CD14-positive monocyte (primary cell): ENCODE measurements at regions not wholly inside any gene's neighbourhood (a gene's known extent, or its start where the extent isn't known, plus 50 kb on each side); places are given as distances from the start of the nearest gene placed in this dataset.

Experiments used
- DNase-seq, 3 donors: peaks; one replicate each; pipeline ENCODE4 v3.0.0-alpha.2; 2011 to 2022
- H2AFZ ChIP-seq: 2 replicates; pipeline ENCODE4 v1.6.0; 2012; ENCODE audit warnings: mild to moderate bottlenecking, low read depth, low read length, inconsistent platforms; ENCODE audit not compliant: insufficient read depth, poor library complexity, severe bottlenecking
- H3K27ac ChIP-seq, 2 donors: 1 replicate in 1 of 2; 2 replicates in 1 of 2; pipeline ENCODE4 v1.5.1; 2012 to 2013; ENCODE audit warnings: low read length in 2 of 2, control low read depth in 1 of 2, inconsistent platforms in 1 of 2, low read depth in 1 of 2, mild to moderate bottlenecking in 1 of 2
- H3K27me3 ChIP-seq, 2 donors: one replicate each; pipeline versions ENCODE4 v1.6.0 to v1.6.1; 2011 to 2013; ENCODE audit warnings: low read length in 2 of 2; ENCODE audit not compliant: control insufficient read depth in 2 of 2, insufficient read depth in 2 of 2
- H3K36me3 ChIP-seq, 2 donors: replicated peaks in 1 of 2; 1 replicate in 1 of 2; 2 replicates in 1 of 2; pipeline versions ENCODE4 v1.5.1 to v1.6.1; 2012 to 2013; ENCODE audit warnings: low read length in 2 of 2, control low read depth in 1 of 2, inconsistent platforms in 1 of 2, mild to moderate bottlenecking in 1 of 2; ENCODE audit not compliant: insufficient read depth in 2 of 2, control insufficient read depth in 1 of 2
- H3K4me1 ChIP-seq, 2 donors: 1 replicate in 1 of 2; 2 replicates in 1 of 2; pipeline versions ENCODE4 v1.5.1 to v1.6.1; 2012 to 2013; ENCODE audit warnings: low read length in 2 of 2, control low read depth in 1 of 2, inconsistent platforms in 1 of 2, mild to moderate bottlenecking in 1 of 2, moderate library complexity in 1 of 2; ENCODE audit not compliant: insufficient read depth in 2 of 2, control insufficient read depth in 1 of 2
- H3K4me2 ChIP-seq: replicated peaks from 2 replicates; pipeline ENCODE3; 2012; ENCODE audit warnings: low read length, moderate library complexity, mild to moderate bottlenecking; ENCODE audit not compliant: poor library complexity, severe bottlenecking; ENCODE audit errors: extremely low read depth
- H3K4me3 ChIP-seq, 3 experiments: fragments of 200-600 bp in 1 of 3; sonication (generic) in 1 of 3; replicated peaks in 1 of 3; 1 replicate in 2 of 3; 2 replicates in 1 of 3; pipeline ENCODE4 v1.5.1; 2011 to 2013; ENCODE audit warnings: low read length in 3 of 3, mild to moderate bottlenecking in 3 of 3, control low read depth in 2 of 3, low read depth in 2 of 3, inconsistent platforms in 1 of 3, moderate library complexity in 1 of 3
- H3K79me2 ChIP-seq: 2 replicates; pipeline ENCODE4 v1.6.0; 2012; ENCODE audit warnings: mild to moderate bottlenecking, control low read depth, inconsistent platforms, low read length, moderate library complexity; ENCODE audit not compliant: insufficient read depth
- H3K9ac ChIP-seq: 2 replicates; pipeline ENCODE4 v1.6.0; 2017; ENCODE audit warnings: low read length, mild to moderate bottlenecking; ENCODE audit not compliant: insufficient read depth, poor library complexity, severe bottlenecking
- H3K9me3 ChIP-seq, 2 donors: replicated peaks in 1 of 2; 1 replicate in 1 of 2; 2 replicates in 1 of 2; pipeline versions ENCODE4 v1.5.1 to v1.6.1; 2012 to 2013; ENCODE audit warnings: low read length in 2 of 2, control low read depth in 1 of 2; ENCODE audit not compliant: control insufficient read depth in 1 of 2, insufficient read depth in 1 of 2
- H4K20me1 ChIP-seq: 2 replicates; pipeline ENCODE4 v1.6.0; 2012; ENCODE audit warnings: mild to moderate bottlenecking, low read length, control low read depth, moderate library complexity; ENCODE audit not compliant: insufficient read depth
- H3K27ac Mint-ChIP-seq, 7 donors: one replicate each; pipeline ENCODE4 v1.8.0; 2020; ENCODE audit warnings: mild to moderate bottlenecking in 7 of 7, mixed read lengths in 7 of 7, moderate library complexity in 6 of 7, inconsistent platforms in 2 of 7
- H3K27me3 Mint-ChIP-seq, 3 donors: one replicate each; pipeline ENCODE4 v1.8.0; 2021 to 2022; ENCODE audit warnings: low read depth in 3 of 3, mild to moderate bottlenecking in 3 of 3, mixed read lengths in 3 of 3, moderate library complexity in 3 of 3, inconsistent platforms in 1 of 3
- H3K36me3 Mint-ChIP-seq, 2 donors: one replicate each; pipeline ENCODE4 v1.8.0; 2020; ENCODE audit warnings: mixed read lengths in 2 of 2, inconsistent platforms in 1 of 2, mild to moderate bottlenecking in 1 of 2
- H3K4me1 Mint-ChIP-seq: one replicate; pipeline ENCODE4 v1.8.0; 2020; ENCODE audit warnings: mild to moderate bottlenecking, mixed read lengths
- H3K4me3 Mint-ChIP-seq, 2 donors: one replicate each; pipeline ENCODE4 v1.8.0; 2020; ENCODE audit warnings: mild to moderate bottlenecking in 2 of 2, mixed read lengths in 2 of 2, moderate library complexity in 1 of 2
- H3K9me3 Mint-ChIP-seq, 7 donors: one replicate each; pipeline ENCODE4 v1.8.0; 2020 to 2022; ENCODE audit warnings: mixed read lengths in 7 of 7, mild to moderate bottlenecking in 6 of 7, moderate library complexity in 6 of 7, inconsistent platforms in 2 of 7
- WGBS: methylation state at CpG from one replicate; pipeline ENCODE4 v1.1.5; 2013; ENCODE audit warnings: missing lambda C conversion rate; ENCODE audit not compliant: insufficient coverage; 5-methylcytosine and 5-hydroxymethylcytosine counted together
- intact Hi-C, 2 donors: fragments of 100-400 bp; cut with micrococcal nuclease; formaldehyde crosslinking; loops; one replicate each; pipeline versions ENCODE4 v1.15.0 to v1.15.1; 2023
- TF ChIP-seq, protein P1 (sequence below): fragments of 200-600 bp; IDR thresholded peaks from one replicate; pipeline ENCODE4 v1.8.0; 2022; ENCODE audit warnings: antibody characterized with exemption, mild to moderate bottlenecking

DNA sequence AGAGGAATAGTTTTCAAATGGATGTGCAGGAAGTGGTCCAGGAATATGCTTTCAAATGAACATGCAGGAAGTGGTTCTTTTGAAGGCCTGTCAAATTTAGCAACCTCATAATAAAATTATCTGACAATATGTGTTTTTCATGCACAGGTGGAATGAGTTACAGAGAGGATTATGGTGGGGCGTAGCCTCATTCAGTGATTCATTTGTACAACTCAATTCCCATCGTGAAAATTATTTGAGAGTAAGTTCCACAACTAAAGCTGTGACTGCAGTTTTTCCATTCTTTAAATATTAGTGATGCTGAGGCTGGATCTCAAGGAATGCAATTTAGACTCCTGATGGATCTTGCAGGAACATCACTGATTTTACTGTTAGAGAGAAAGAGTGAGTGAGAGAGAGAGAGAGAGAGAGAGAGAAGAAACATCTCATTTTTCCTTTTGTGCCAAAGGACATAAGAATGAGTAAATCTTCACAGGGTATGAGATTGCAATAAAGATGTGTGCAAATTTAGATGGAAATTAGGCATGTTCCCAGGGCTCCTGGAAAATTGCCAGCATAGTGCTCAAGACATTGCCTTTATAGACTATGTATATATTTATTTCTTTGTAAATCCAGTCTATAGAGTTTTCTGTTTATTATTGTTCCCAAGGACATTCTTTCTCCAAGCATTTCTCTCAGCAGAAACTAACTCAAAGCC is 394.9 kb upstream of the ZEB2 start:
- H3K27me3 Mint-ChIP-seq: peaks cover 0 to 2% (median 2%) of the 10 kb centered on the region in 3 donors
- Histone ChIP-seq H3K79me2 (no peaks in the 10 kb centered on the region), H3K27me3 (no peaks in the 10 kb centered on the region), H3K36me3 (no peaks in the 10 kb centered on the region), H3K4me2 (no peak overlapping the region), H2AFZ (no peak overlapping the region), H3K27ac (no peak overlapping the region), H3K9me3 (no peaks in the 10 kb centered on the region), H3K9ac (no peak overlapping the region), H3K4me3 (no peak overlapping the region), H4K20me1 (no peaks in the 10 kb centered on the region), H3K4me1 (no peaks in the 10 kb centered on the region)
- intact Hi-C loops: no loop called here
- H3K27ac Mint-ChIP-seq: no peak overlapping the region
- no CpG with 5 or more reads among the region's 2 CpGs for WGBS
- H3K4me1 Mint-ChIP-seq: no peaks in the 10 kb centered on the region
- no peak for DNase-seq
- H3K4me3 Mint-ChIP-seq: no peak overlapping the region
- no peaks in the 10 kb centered on the region for H3K36me3 Mint-ChIP-seq
- H3K9me3 Mint-ChIP-seq: peaks cover 0 to 6% (median 3%) of the 10 kb centered on the region in 7 donors
- TF ChIP-seq, protein P1, sequence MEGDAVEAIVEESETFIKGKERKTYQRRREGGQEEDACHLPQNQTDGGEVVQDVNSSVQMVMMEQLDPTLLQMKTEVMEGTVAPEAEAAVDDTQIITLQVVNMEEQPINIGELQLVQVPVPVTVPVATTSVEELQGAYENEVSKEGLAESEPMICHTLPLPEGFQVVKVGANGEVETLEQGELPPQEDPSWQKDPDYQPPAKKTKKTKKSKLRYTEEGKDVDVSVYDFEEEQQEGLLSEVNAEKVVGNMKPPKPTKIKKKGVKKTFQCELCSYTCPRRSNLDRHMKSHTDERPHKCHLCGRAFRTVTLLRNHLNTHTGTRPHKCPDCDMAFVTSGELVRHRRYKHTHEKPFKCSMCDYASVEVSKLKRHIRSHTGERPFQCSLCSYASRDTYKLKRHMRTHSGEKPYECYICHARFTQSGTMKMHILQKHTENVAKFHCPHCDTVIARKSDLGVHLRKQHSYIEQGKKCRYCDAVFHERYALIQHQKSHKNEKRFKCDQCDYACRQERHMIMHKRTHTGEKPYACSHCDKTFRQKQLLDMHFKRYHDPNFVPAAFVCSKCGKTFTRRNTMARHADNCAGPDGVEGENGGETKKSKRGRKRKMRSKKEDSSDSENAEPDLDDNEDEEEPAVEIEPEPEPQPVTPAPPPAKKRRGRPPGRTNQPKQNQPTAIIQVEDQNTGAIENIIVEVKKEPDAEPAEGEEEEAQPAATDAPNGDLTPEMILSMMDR: no peak

- H3K9me3 ChIP-seq: no peaks in the 10 kb centered on the region
- H2AFZ ChIP-seq: no peak overlapping the region
- no peak overlapping the region for H3K4me3 ChIP-seq
- H3K27me3 Mint-ChIP-seq: peaks cover 0 to 2% (median 2%) of the 10 kb centered on the region in 3 donors
- peaks cover 0 to 6% (median 3%) of the 10 kb centered on the region in 7 donors for H3K9me3 Mint-ChIP-seq
- H3K27ac Mint-ChIP-seq: no peak overlapping the region
- H3K9ac ChIP-seq: no peak overlapping the region
- no peaks in the 10 kb centered on the region for H3K4me1 ChIP-seq
- no CpG with 5 or more reads among the region's 1 CpG for WGBS
- H3K27me3 ChIP-seq: no peaks in the 10 kb centered on the region
- H3K4me1 Mint-ChIP-seq: no peaks in the 10 kb centered on the region
- H4K20me1 ChIP-seq: no peaks in the 10 kb centered on the region
- H3K27ac ChIP-seq: no peak overlapping the region
- intact Hi-C loops: no loop called here
- TF ChIP-seq, protein P1: no peak
- no peak for DNase-seq
- no peak overlapping the region for H3K4me2 ChIP-seq
- H3K36me3 ChIP-seq: no peaks in the 10 kb centered on the region
- no peaks in the 10 kb centered on the region for H3K79me2 ChIP-seq
- H3K4me3 Mint-ChIP-seq: no peak overlapping the region
- H3K36me3 Mint-ChIP-seq: no peaks in the 10 kb centered on the region
Measured at GRCh38 chr2:144914113-144914512, 394.2 kb upstream of the ZEB2 start.
